HCT116 (cell line): ENCODE measurements at regions not wholly inside any gene's neighbourhood (a gene's known extent, or its start where the extent isn't known, plus 50 kb on each side); places are given as distances from the start of the nearest gene placed in this dataset.

Experiments
- ATAC-seq: fragments of 200-7000 bp; cut with Tn5 transposase; 2 replicates; pipeline ENCODE4 v1.9.1; 2020; ENCODE audit warnings: mild to moderate bottlenecking, moderate library complexity
- BruUV-seq: library from RNA; stranded (reverse); fragments of 400-500 nt; replicated peaks from 2 replicates; lab custom pipeline; 2021; lab: Mats Ljungman, UMichigan
- CTCF ChIA-PET: fragments of 300-600 bp; sonication (Branson Sonifier 250); formaldehyde crosslinking; loops from one replicate; lab custom pipeline; 2021; ENCODE audit warnings: antibody characterized with exemption; lab: Charles Lee
- POLR2A ChIA-PET: fragments of 300-600, 350-600 bp; sonication (Branson Sonifier 250); formaldehyde crosslinking; loops from one replicate; lab custom pipeline; 2021; ENCODE audit warnings: antibody characterized with exemption; lab: Charles Lee
- RAD21 ChIA-PET, 2 experiments: fragments of 300-600 bp; sonication (Branson Sonifier 250); formaldehyde crosslinking; loops; one replicate each; lab custom pipeline; 2023; ENCODE audit warnings: low total read pairs in 2 of 2; ENCODE audit not compliant: uncharacterized antibody in 2 of 2, unreplicated experiment in 2 of 2, low non-redundant PET in 1 of 2; lab: Charles Lee
- DNase-seq: peaks from one replicate; pipeline ENCODE4 v3.0.0-alpha.2; 2010; ENCODE audit warnings: low read depth, low spot score
- H2AFZ ChIP-seq: fragments of 200-600 bp; shearing (Covaris generic), sonication (generic); 2 replicates; pipeline ENCODE4 v1.6.1; 2017; ENCODE audit warnings: low read depth, mixed run types, mixed read lengths, antibody characterized with exemption, low read length; ENCODE audit not compliant: poor library complexity, severe bottlenecking
- H3K27ac ChIP-seq: 2 replicates; pipeline ENCODE4 v1.5.1; 2012; ENCODE audit warnings: low read depth, low read length
- H3K27me3 ChIP-seq: fragments of 200-600 bp; sonication (generic); 2 replicates; pipeline ENCODE4 v1.6.1; 2016; ENCODE audit warnings: mixed run types, low read length, mixed read lengths; ENCODE audit not compliant: insufficient read depth
- H3K36me3 ChIP-seq, 2 experiments: fragments of 200-500 bp in 1 of 2; fragments of 200-600 bp in 1 of 2; sonication (Bioruptor generic) in 1 of 2; sonication (generic) in 1 of 2; 2 replicates each; pipeline versions ENCODE4 v1.5.1 to v1.6.1; 2014 to 2016; ENCODE audit warnings: low read length in 2 of 2, inconsistent platforms in 1 of 2, mixed read lengths in 1 of 2, mixed run types in 1 of 2; ENCODE audit not compliant: insufficient read depth in 2 of 2, control insufficient read depth in 1 of 2
- H3K4me1 ChIP-seq, 2 experiments: fragments of 200-600 bp in 1 of 2; sonication (generic) in 1 of 2; 2 replicates each; pipeline versions ENCODE4 v1.5.1 to v1.6.1; 2012 to 2017; ENCODE audit warnings: low read length in 2 of 2, inconsistent platforms in 1 of 2, mild to moderate bottlenecking in 1 of 2, mixed read lengths in 1 of 2, mixed run types in 1 of 2, moderate library complexity in 1 of 2; ENCODE audit not compliant: insufficient read depth in 2 of 2, control insufficient read depth in 1 of 2
- H3K4me2 ChIP-seq: fragments of 200-600 bp; sonication (generic); 2 replicates; pipeline ENCODE4 v1.6.1; 2017; ENCODE audit warnings: mixed run types, low read length, mixed read lengths
- H3K4me3 ChIP-seq, 2 experiments: fragments of 200-600 bp in 1 of 2; sonication (generic) in 1 of 2; replicated peaks in 1 of 2; 2 replicates each; pipeline ENCODE4 v1.5.1; 2011 to 2016; ENCODE audit warnings: low read length in 2 of 2, control low read depth in 1 of 2, low read depth in 1 of 2, mild to moderate bottlenecking in 1 of 2, mixed read lengths in 1 of 2, mixed run types in 1 of 2
- H3K79me2 ChIP-seq: fragments of 200-600 bp; sonication (generic); 2 replicates; pipeline ENCODE4 v1.6.1; 2017; ENCODE audit warnings: mild to moderate bottlenecking, mixed run types, low read length, moderate library complexity, mixed read lengths; ENCODE audit not compliant: insufficient read depth
- H3K9ac ChIP-seq: fragments of 200-600 bp; sonication (generic); 2 replicates; pipeline ENCODE4 v1.6.1; 2016; ENCODE audit warnings: low read length, mixed read lengths
- H3K9me2 ChIP-seq: fragments of 200-600 bp; sonication (generic), shearing (Covaris generic); 2 replicates; pipeline ENCODE4 v1.6.1; 2017; ENCODE audit warnings: mixed run types, mild to moderate bottlenecking, moderate library complexity; ENCODE audit not compliant: insufficient read depth
- H3K9me3 ChIP-seq, 2 experiments: fragments of 200-500 bp in 1 of 2; fragments of 200-600 bp in 1 of 2; sonication (Bioruptor generic) in 1 of 2; sonication (generic) in 1 of 2; 2 replicates each; pipeline ENCODE4 v1.6.1; 2014 to 2017; ENCODE audit warnings: low read length in 2 of 2, mixed read lengths in 2 of 2, inconsistent platforms in 1 of 2, low read depth in 1 of 2, mild to moderate bottlenecking in 1 of 2, mixed run types in 1 of 2, moderate library complexity in 1 of 2; ENCODE audit not compliant: control insufficient read depth in 1 of 2, insufficient read depth in 1 of 2
- H4K20me1 ChIP-seq: fragments of 200-600 bp; sonication (generic), shearing (Covaris generic); 2 replicates; pipeline ENCODE4 v1.6.1; 2017; ENCODE audit warnings: mixed run types, mild to moderate bottlenecking, moderate library complexity; ENCODE audit not compliant: insufficient read depth
- ATF3 ChIP-seq: IDR thresholded peaks from 2 replicates; pipeline ENCODE4 v1.6.1; 2012
- CBX3 ChIP-seq: IDR thresholded peaks from 2 replicates; pipeline ENCODE4 v1.6.1; 2012; ENCODE audit warnings: low read depth
- CEBPB ChIP-seq: IDR thresholded peaks from 2 replicates; pipeline ENCODE4 v1.6.1; 2012; ENCODE audit warnings: low read depth
- CTCF ChIP-seq, 3 experiments: fragments of 200-600 bp in 1 of 3; sonication (generic) in 1 of 3; IDR thresholded peaks in 2 of 3; conservative IDR thresholded peaks in 1 of 3; 2 replicates each; pipeline ENCODE4 v1.5.1; 2012 to 2017; ENCODE audit warnings: low read depth in 2 of 3, low read length in 2 of 3, antibody characterized with exemption in 1 of 3, borderline replicate concordance in 1 of 3, control low read depth in 1 of 3, mild to moderate bottlenecking in 1 of 3, mixed read lengths in 1 of 3, mixed run types in 1 of 3, moderate library complexity in 1 of 3; ENCODE audit not compliant: insufficient read depth in 1 of 3
- EGR1 ChIP-seq: IDR thresholded peaks from 2 replicates; pipeline ENCODE4 v1.6.1; 2012; ENCODE audit warnings: low read depth
- ELF1 ChIP-seq: IDR thresholded peaks from 2 replicates; pipeline ENCODE4 v1.6.1; 2012; ENCODE audit warnings: low read depth, borderline replicate concordance
- EZH2 ChIP-seq: fragments of 200-600 bp; sonication (generic); IDR thresholded peaks from 2 replicates; pipeline ENCODE4 v1.6.1; 2017; ENCODE audit warnings: antibody characterized with exemption, mixed run types
- EZH2phosphoT487 ChIP-seq: fragments of 200-600 bp; IDR thresholded peaks from 2 replicates; pipeline ENCODE4 v1.6.1; 2018; ENCODE audit warnings: antibody characterized with exemption, borderline replicate concordance
- FOSL1 ChIP-seq: IDR thresholded peaks from 2 replicates; pipeline ENCODE4 v1.6.1; 2012; ENCODE audit warnings: low read depth
- JUND ChIP-seq: IDR thresholded peaks from 2 replicates; pipeline ENCODE4 v1.6.1; 2012
- MAX ChIP-seq: IDR thresholded peaks from 2 replicates; pipeline ENCODE4 v1.6.1; 2012
- POLR2A ChIP-seq: IDR thresholded peaks from 2 replicates; pipeline ENCODE4 v1.7.0; 2011; ENCODE audit warnings: borderline replicate concordance; ENCODE audit not compliant: insufficient read depth, insufficient read length; ENCODE audit errors: extremely low read depth
- POLR2AphosphoS5 ChIP-seq: IDR thresholded peaks from 2 replicates; pipeline ENCODE4 v1.6.1; 2011; ENCODE audit warnings: mild to moderate bottlenecking, low read depth, low read length, moderate library complexity
- RAD21 ChIP-seq: IDR thresholded peaks from 2 replicates; pipeline ENCODE4 v1.6.1; 2012; ENCODE audit warnings: low read depth, mild to moderate bottlenecking
- SIN3A ChIP-seq: IDR thresholded peaks from 2 replicates; pipeline ENCODE4 v1.6.1; 2012; ENCODE audit warnings: low read depth
- SRF ChIP-seq: IDR thresholded peaks from 2 replicates; pipeline ENCODE4 v1.6.1; 2012; ENCODE audit warnings: low read depth
- TCF7L2 ChIP-seq: IDR thresholded peaks from 2 replicates; pipeline ENCODE4 v1.7.0; 2011; ENCODE audit warnings: borderline replicate concordance, inconsistent platforms; ENCODE audit not compliant: insufficient read depth, insufficient read length; ENCODE audit errors: extremely low read depth
- YY1 ChIP-seq: IDR thresholded peaks from 2 replicates; pipeline ENCODE4 v1.6.1; 2011; ENCODE audit warnings: low read length, low read depth, moderate library complexity, mild to moderate bottlenecking; ENCODE audit not compliant: insufficient replicate concordance; ENCODE audit errors: extremely low read depth
- ZBTB33 ChIP-seq: IDR thresholded peaks from 2 replicates; pipeline ENCODE4 v1.6.1; 2011; ENCODE audit warnings: mild to moderate bottlenecking, low read length, moderate library complexity; ENCODE audit not compliant: insufficient replicate concordance; ENCODE audit errors: extremely low read depth
- intact Hi-C: fragments of 100-400 bp; cut with micrococcal nuclease; formaldehyde crosslinking; loops from 2 replicates; pipeline ENCODE4 v1.10.0; 2022

GRCh38 chr1:188023206-188023605 is 1194.5 kb downstream of the PLA2G4A start:
- Histone ChIP-seq H2AFZ (no peak overlapping the region), H3K9me2 (no peaks in the 10 kb centered on the region), H3K9me3 (no peaks in the 10 kb centered on the region), H4K20me1 (no peaks in the 10 kb centered on the region), H3K36me3 (no peaks in the 10 kb centered on the region), H3K79me2 (no peaks in the 10 kb centered on the region), H3K9ac (no peak overlapping the region), H3K27ac (no peak overlapping the region), H3K4me1 (peaks cover 0 to 13% of the 10 kb centered on the region in 2 experiments; a peak in 2 of 4 replicates), H3K27me3 (no peaks in the 10 kb centered on the region), H3K4me2 (no peak overlapping the region), H3K4me3 (no peak overlapping the region)
- ChIA-PET RAD21 (no interaction called here), POLR2A (no interaction called here), CTCF (no interaction called here)
- ATAC-seq (no peak), DNase-seq (no peak)
- intact Hi-C loops, result no loop called here
- TF ChIP-seq JUND, result no peak
- no peak for TF ChIP-seq RAD21
- TF ChIP-seq SIN3A, result no peak
- TF ChIP-seq EZH2, result no peak
- TF ChIP-seq EZH2phosphoT487, result no peak
- TF ChIP-seq YY1, result no peak
- no peak for TF ChIP-seq SRF
- no peak for TF ChIP-seq CEBPB
- TF ChIP-seq ZBTB33, result no peak
- no peak for TF ChIP-seq POLR2AphosphoS5
- TF ChIP-seq POLR2A, result no peak
- TF ChIP-seq TCF7L2, result no peak
- no peak for TF ChIP-seq ATF3
- no peak for TF ChIP-seq FOSL1
- no peak for TF ChIP-seq CBX3
- no peak for TF ChIP-seq ELF1
- TF ChIP-seq CTCF (IDR thresholded peaks at IDR 0.05 in 2 of 3, conservative IDR thresholded peaks at IDR 0.05 in 1 of 3; ENCODE audit: borderline replicate concordance in 1 of 3, insufficient read depth in 1 of 3, low read depth in 2 of 3, low read length in 2 of 3), result no peak
- TF ChIP-seq MAX, result no peak
- TF ChIP-seq EGR1, result no peak
- BruUV-seq, result no TSS peak
